HCT116 (cell line): ENCODE measurements at regions not wholly inside any gene's neighbourhood (a gene's known extent, or its start where the extent isn't known, plus 50 kb on each side); places are given as distances from the start of the nearest gene placed in this dataset.

ENCODE experiments used
- ATAC-seq: fragments of 200-7000 bp; cut with Tn5 transposase; 2 replicates; pipeline ENCODE4 v1.9.1; 2020; ENCODE audit warnings: mild to moderate bottlenecking, moderate library complexity
- BruUV-seq: library from RNA; stranded (reverse); fragments of 400-500 nt; replicated peaks from 2 replicates; lab custom pipeline; 2021; lab: Mats Ljungman, UMichigan
- CTCF ChIA-PET: fragments of 300-600 bp; sonication (Branson Sonifier 250); formaldehyde crosslinking; loops from one replicate; lab custom pipeline; 2021; ENCODE audit warnings: antibody characterized with exemption; lab: Charles Lee
- POLR2A ChIA-PET: fragments of 300-600, 350-600 bp; sonication (Branson Sonifier 250); formaldehyde crosslinking; loops from one replicate; lab custom pipeline; 2021; ENCODE audit warnings: antibody characterized with exemption; lab: Charles Lee
- RAD21 ChIA-PET, 2 experiments: fragments of 300-600 bp; sonication (Branson Sonifier 250); formaldehyde crosslinking; loops; one replicate each; lab custom pipeline; 2023; ENCODE audit warnings: low total read pairs in 2 of 2; ENCODE audit not compliant: uncharacterized antibody in 2 of 2, unreplicated experiment in 2 of 2, low non-redundant PET in 1 of 2; lab: Charles Lee
- DNase-seq: peaks from one replicate; pipeline ENCODE4 v3.0.0-alpha.2; 2010; ENCODE audit warnings: low read depth, low spot score
- H2AFZ ChIP-seq: fragments of 200-600 bp; shearing (Covaris generic), sonication (generic); 2 replicates; pipeline ENCODE4 v1.6.1; 2017; ENCODE audit warnings: low read depth, mixed run types, mixed read lengths, antibody characterized with exemption, low read length; ENCODE audit not compliant: poor library complexity, severe bottlenecking
- H3K27ac ChIP-seq: 2 replicates; pipeline ENCODE4 v1.5.1; 2012; ENCODE audit warnings: low read depth, low read length
- H3K27me3 ChIP-seq: fragments of 200-600 bp; sonication (generic); 2 replicates; pipeline ENCODE4 v1.6.1; 2016; ENCODE audit warnings: mixed run types, low read length, mixed read lengths; ENCODE audit not compliant: insufficient read depth
- H3K36me3 ChIP-seq, 2 experiments: fragments of 200-500 bp in 1 of 2; fragments of 200-600 bp in 1 of 2; sonication (Bioruptor generic) in 1 of 2; sonication (generic) in 1 of 2; 2 replicates each; pipeline versions ENCODE4 v1.5.1 to v1.6.1; 2014 to 2016; ENCODE audit warnings: low read length in 2 of 2, inconsistent platforms in 1 of 2, mixed read lengths in 1 of 2, mixed run types in 1 of 2; ENCODE audit not compliant: insufficient read depth in 2 of 2, control insufficient read depth in 1 of 2
- H3K4me1 ChIP-seq, 2 experiments: fragments of 200-600 bp in 1 of 2; sonication (generic) in 1 of 2; 2 replicates each; pipeline versions ENCODE4 v1.5.1 to v1.6.1; 2012 to 2017; ENCODE audit warnings: low read length in 2 of 2, inconsistent platforms in 1 of 2, mild to moderate bottlenecking in 1 of 2, mixed read lengths in 1 of 2, mixed run types in 1 of 2, moderate library complexity in 1 of 2; ENCODE audit not compliant: insufficient read depth in 2 of 2, control insufficient read depth in 1 of 2
- H3K4me2 ChIP-seq: fragments of 200-600 bp; sonication (generic); 2 replicates; pipeline ENCODE4 v1.6.1; 2017; ENCODE audit warnings: mixed run types, low read length, mixed read lengths
- H3K4me3 ChIP-seq, 2 experiments: fragments of 200-600 bp in 1 of 2; sonication (generic) in 1 of 2; replicated peaks in 1 of 2; 2 replicates each; pipeline ENCODE4 v1.5.1; 2011 to 2016; ENCODE audit warnings: low read length in 2 of 2, control low read depth in 1 of 2, low read depth in 1 of 2, mild to moderate bottlenecking in 1 of 2, mixed read lengths in 1 of 2, mixed run types in 1 of 2
- H3K79me2 ChIP-seq: fragments of 200-600 bp; sonication (generic); 2 replicates; pipeline ENCODE4 v1.6.1; 2017; ENCODE audit warnings: mild to moderate bottlenecking, mixed run types, low read length, moderate library complexity, mixed read lengths; ENCODE audit not compliant: insufficient read depth
- H3K9ac ChIP-seq: fragments of 200-600 bp; sonication (generic); 2 replicates; pipeline ENCODE4 v1.6.1; 2016; ENCODE audit warnings: low read length, mixed read lengths
- H3K9me2 ChIP-seq: fragments of 200-600 bp; sonication (generic), shearing (Covaris generic); 2 replicates; pipeline ENCODE4 v1.6.1; 2017; ENCODE audit warnings: mixed run types, mild to moderate bottlenecking, moderate library complexity; ENCODE audit not compliant: insufficient read depth
- H3K9me3 ChIP-seq, 2 experiments: fragments of 200-500 bp in 1 of 2; fragments of 200-600 bp in 1 of 2; sonication (Bioruptor generic) in 1 of 2; sonication (generic) in 1 of 2; 2 replicates each; pipeline ENCODE4 v1.6.1; 2014 to 2017; ENCODE audit warnings: low read length in 2 of 2, mixed read lengths in 2 of 2, inconsistent platforms in 1 of 2, low read depth in 1 of 2, mild to moderate bottlenecking in 1 of 2, mixed run types in 1 of 2, moderate library complexity in 1 of 2; ENCODE audit not compliant: control insufficient read depth in 1 of 2, insufficient read depth in 1 of 2
- H4K20me1 ChIP-seq: fragments of 200-600 bp; sonication (generic), shearing (Covaris generic); 2 replicates; pipeline ENCODE4 v1.6.1; 2017; ENCODE audit warnings: mixed run types, mild to moderate bottlenecking, moderate library complexity; ENCODE audit not compliant: insufficient read depth
- CBX3 ChIP-seq: IDR thresholded peaks from 2 replicates; pipeline ENCODE4 v1.6.1; 2012; ENCODE audit warnings: low read depth
- CTCF ChIP-seq, 3 experiments: fragments of 200-600 bp in 1 of 3; sonication (generic) in 1 of 3; IDR thresholded peaks in 2 of 3; conservative IDR thresholded peaks in 1 of 3; 2 replicates each; pipeline ENCODE4 v1.5.1; 2012 to 2017; ENCODE audit warnings: low read depth in 2 of 3, low read length in 2 of 3, antibody characterized with exemption in 1 of 3, borderline replicate concordance in 1 of 3, control low read depth in 1 of 3, mild to moderate bottlenecking in 1 of 3, mixed read lengths in 1 of 3, mixed run types in 1 of 3, moderate library complexity in 1 of 3; ENCODE audit not compliant: insufficient read depth in 1 of 3
- EGR1 ChIP-seq: IDR thresholded peaks from 2 replicates; pipeline ENCODE4 v1.6.1; 2012; ENCODE audit warnings: low read depth
- YY1 ChIP-seq: IDR thresholded peaks from 2 replicates; pipeline ENCODE4 v1.6.1; 2011; ENCODE audit warnings: low read length, low read depth, moderate library complexity, mild to moderate bottlenecking; ENCODE audit not compliant: insufficient replicate concordance; ENCODE audit errors: extremely low read depth
- ZFX ChIP-seq: fragments of 450-650 bp; IDR thresholded peaks from 2 replicates; pipeline ENCODE4 v1.6.1; 2017
- ZNF274 ChIP-seq: fragments of 200-500 bp; sonication (Bioruptor generic); IDR thresholded peaks from 2 replicates; pipeline ENCODE4 v1.6.1; 2014; ENCODE audit warnings: mild to moderate bottlenecking, low read depth, low read length, inconsistent platforms
- intact Hi-C: fragments of 100-400 bp; cut with micrococcal nuclease; formaldehyde crosslinking; loops from 2 replicates; pipeline ENCODE4 v1.10.0; 2022

- no peak for TF ChIP-seq ZNF274
- TF ChIP-seq ZFX = no peak
- TF ChIP-seq EGR1 = no peak
These were observed 109.8 kb upstream of the FAM180A start (continued) for GRCh38 chr7:135858379-135858778.

GRCh38 chr7:135857519-135858274 is 109.1 kb upstream of the FAM180A start:
- no peak overlapping the region for H3K4me2 ChIP-seq
- TF ChIP-seq CTCF (IDR thresholded peaks at IDR 0.05 in 2 of 3, conservative IDR thresholded peaks at IDR 0.05 in 1 of 3; ENCODE audit: borderline replicate concordance in 1 of 3, insufficient read depth in 1 of 3, low read depth in 2 of 3, low read length in 2 of 3) (no peak), ZNF274 (no peak), YY1 (no peak), CBX3 (no peak)
- TF ChIP-seq, all 23 proteins: peak for 0
- Histone ChIP-seq H3K4me3 (no peak overlapping the region), H3K9ac (no peak overlapping the region), H4K20me1 (no peaks in the 10 kb centered on the region), H3K4me1 (no peaks in the 10 kb centered on the region), H3K9me2 (no peaks in the 10 kb centered on the region), H3K27me3 (no peaks in the 10 kb centered on the region), H3K27ac (no peak overlapping the region), H2AFZ (no peak overlapping the region), H3K36me3 (no peaks in the 10 kb centered on the region), H3K79me2 (no peaks in the 10 kb centered on the region), H3K9me3 (no peaks in the 10 kb centered on the region)
- CTCF ChIA-PET = no interaction called here
- POLR2A ChIA-PET = no interaction called here
- DNase-seq (no peak), ATAC-seq (no peak)
- intact Hi-C loops = no loop called here
- RAD21 ChIA-PET = no interaction called here
- BruUV-seq = no TSS peak
